ENCODE measurements at regions not wholly inside any gene's neighbourhood (a gene's known extent, or its start where the extent isn't known, plus 50 kb on each side); places are given as distances from the start of the nearest gene placed in this dataset.
"Not testable (repeated sequence)": the region's sequence is repeated elsewhere in the genome, so short reads cannot be mapped to it uniquely, and the experiment has no call there.

- H3K4me1 ChIP-seq: no peaks in the 10 kb centered on the region
- no peaks in the 10 kb centered on the region for H3K36me3 ChIP-seq
- H3K4me3 ChIP-seq: no peak overlapping the region
- no peak for ATAC-seq
- no peak for TF ChIP-seq CTCF (IDR thresholded peaks at IDR 0.05)
- TF ChIP-seq POLR2A (IDR thresholded peaks at IDR 0.05): no peak
- intact Hi-C loops (cut with DNase I): no loop called here
- no peaks in the 10 kb centered on the region for H3K9me3 ChIP-seq
- H3K27ac ChIP-seq: no peak overlapping the region
- 31% methylated on average over 5 of the region's 5 CpGs for WGBS (ENCODE audit: insufficient coverage, low coverage, low lambda C conversion rate, missing lambda C conversion rate)
- no peak for DNase-seq
- no peaks in the 10 kb centered on the region for H3K27me3 ChIP-seq
Measured at GRCh38 chr20:48129345-48129942, 344.2 kb upstream of the SULF2 start.

- ATAC-seq: no peak
- H3K4me1 ChIP-seq: no peaks in the 10 kb centered on the region
Measured at GRCh38 chr20:48128436-48128835, 343.2 kb upstream of the SULF2 start.

DNA sequence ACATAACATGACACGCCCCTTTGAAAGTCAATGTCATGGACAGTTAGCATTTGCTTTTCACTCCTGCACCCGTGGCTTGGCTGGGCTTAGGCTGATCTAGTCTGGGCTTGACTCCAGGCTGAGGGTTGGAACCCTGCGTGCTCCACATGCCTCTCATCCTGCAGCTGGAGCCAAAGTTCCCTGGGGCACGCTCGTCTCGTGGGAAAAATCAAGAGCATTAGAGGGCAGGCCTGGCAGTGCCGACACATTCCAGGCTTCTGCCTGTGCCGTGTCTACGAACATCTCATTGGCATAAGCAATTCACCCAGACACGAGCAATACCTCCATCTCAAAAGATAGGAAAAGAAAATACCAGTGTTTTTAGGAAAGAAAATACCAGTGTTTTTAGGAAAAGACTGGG, 342.7 kb upstream of the SULF2 start:
- intact Hi-C loops (cut with DNase I); H3K27ac ChIP-seq; ATAC-seq; H3K4me3 ChIP-seq; H3K27me3 ChIP-seq; H3K4me1 ChIP-seq; H3K9me3 ChIP-seq; H3K36me3 ChIP-seq: not testable (repeated sequence)
- peak in 1 of 3 donors; percentile 52 for DNase-seq
- 60% methylated on average over 7 of the region's 10 CpGs for WGBS (ENCODE audit: insufficient coverage, low coverage, low lambda C conversion rate, missing lambda C conversion rate)

More at GRCh38 chr20:48128436-48128835, 343.2 kb upstream of the SULF2 start:
- Histone ChIP-seq H3K36me3 (no peaks in the 10 kb centered on the region), H3K4me3 (no peak overlapping the region), H3K27me3 (no peaks in the 10 kb centered on the region), H3K9me3 (no peaks in the 10 kb centered on the region), H3K27ac (no peak overlapping the region)
- TF ChIP-seq CTCF (IDR thresholded peaks at IDR 0.05) (no peak), POLR2A (IDR thresholded peaks at IDR 0.05) (no peak)
- no peak for DNase-seq
- 57% methylated on average over 3 of the region's 3 CpGs for WGBS (ENCODE audit: insufficient coverage, low coverage, low lambda C conversion rate, missing lambda C conversion rate)
- intact Hi-C loops (cut with DNase I): no loop called here

- H3K27ac ChIP-seq; ATAC-seq; DNase-seq; H3K36me3 ChIP-seq; H3K27me3 ChIP-seq; intact Hi-C loops (cut with DNase I); H3K9me3 ChIP-seq; H3K4me3 ChIP-seq; H3K4me1 ChIP-seq: not testable (repeated sequence)
- 52% methylated on average over 10 of the region's 13 CpGs for WGBS (ENCODE audit: insufficient coverage, low coverage, low lambda C conversion rate, missing lambda C conversion rate)
Measured at GRCh38 chr20:48127133-48127532, 341.9 kb upstream of the SULF2 start.

DNA sequence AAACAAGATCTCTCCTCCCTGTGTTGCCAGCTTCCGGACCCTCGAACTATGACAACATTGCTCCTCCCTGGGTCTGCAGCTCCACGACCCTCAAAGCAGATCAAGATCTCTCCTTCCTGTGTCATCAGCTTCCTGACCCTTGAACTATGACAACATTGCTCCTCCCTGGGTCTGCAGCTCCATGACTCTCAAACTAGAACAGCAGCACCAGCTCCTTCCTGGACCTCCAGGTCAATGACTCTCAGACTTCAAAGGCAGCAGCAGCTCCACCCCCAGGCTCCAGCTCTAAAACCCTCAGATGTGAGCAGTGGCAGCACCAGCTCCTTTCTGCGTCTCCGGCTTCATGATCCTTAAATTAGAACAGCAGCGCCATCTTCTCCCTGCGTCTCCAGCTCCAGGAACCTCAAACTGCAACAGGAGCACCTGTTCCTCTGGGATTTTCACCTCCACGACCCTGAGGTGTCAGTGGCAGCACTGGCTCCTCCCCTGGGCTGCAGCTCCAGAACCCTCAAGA, 341.0 kb upstream of the SULF2 start:
- no peaks in the 10 kb centered on the region for H3K27me3 ChIP-seq
- H3K36me3 ChIP-seq: no peaks in the 10 kb centered on the region
- intact Hi-C loops (cut with DNase I): no loop called here
- WGBS (ENCODE audit: insufficient coverage, low coverage, low lambda C conversion rate, missing lambda C conversion rate): 24% methylated on average over 8 of the region's 8 CpGs
- no peaks in the 10 kb centered on the region for H3K4me1 ChIP-seq
- no peak for ATAC-seq
- TF ChIP-seq POLR2A (IDR thresholded peaks at IDR 0.05) (no peak), CTCF (IDR thresholded peaks at IDR 0.05) (no peak)
- no peak for DNase-seq
- no peak overlapping the region for H3K27ac ChIP-seq
- no peaks in the 10 kb centered on the region for H3K9me3 ChIP-seq
- no peak overlapping the region for H3K4me3 ChIP-seq

Data from right lobe of liver (tissue), 6 donors.